Muscle of back (tissue), 3 donors: ENCODE measurements at regions not wholly inside any gene's neighbourhood (a gene's known extent, or its start where the extent isn't known, plus 50 kb on each side); places are given as distances from the start of the nearest gene placed in this dataset.

Experiments
- DNase-seq, 3 donors: peaks; one replicate each; pipeline versions ENCODE4 v3.0.0 to v3.0.0-alpha.2; 2013

DNA sequence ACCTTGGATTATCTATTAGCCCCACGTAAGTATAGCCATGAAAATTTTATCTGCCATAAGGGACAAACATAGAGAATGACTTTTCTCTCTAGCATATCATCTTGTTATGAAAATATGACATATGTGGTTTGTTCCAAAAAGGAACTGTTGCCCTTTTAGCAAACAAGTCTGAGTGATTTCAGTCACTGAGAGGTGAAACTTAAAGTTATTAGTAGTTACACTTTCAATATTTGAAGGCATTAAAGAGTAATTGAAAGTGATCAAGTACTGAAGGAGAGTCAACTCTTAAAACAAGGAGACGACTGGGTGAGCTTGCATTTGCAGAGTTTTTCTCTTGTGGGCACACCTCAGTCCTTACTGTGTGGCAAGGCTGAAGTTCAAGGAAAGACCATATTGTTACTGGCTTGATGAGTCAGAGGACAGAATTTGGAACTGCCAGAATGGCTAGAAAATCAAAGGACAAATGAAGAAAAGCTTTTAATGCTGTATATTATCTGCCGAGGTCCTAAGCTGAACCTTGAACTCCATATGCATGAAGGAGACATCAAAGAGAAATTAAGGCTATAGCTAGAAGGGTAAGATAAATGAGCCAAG is 205.1 kb upstream of the EMCN start:
- DNase-seq: no peak

DNA sequence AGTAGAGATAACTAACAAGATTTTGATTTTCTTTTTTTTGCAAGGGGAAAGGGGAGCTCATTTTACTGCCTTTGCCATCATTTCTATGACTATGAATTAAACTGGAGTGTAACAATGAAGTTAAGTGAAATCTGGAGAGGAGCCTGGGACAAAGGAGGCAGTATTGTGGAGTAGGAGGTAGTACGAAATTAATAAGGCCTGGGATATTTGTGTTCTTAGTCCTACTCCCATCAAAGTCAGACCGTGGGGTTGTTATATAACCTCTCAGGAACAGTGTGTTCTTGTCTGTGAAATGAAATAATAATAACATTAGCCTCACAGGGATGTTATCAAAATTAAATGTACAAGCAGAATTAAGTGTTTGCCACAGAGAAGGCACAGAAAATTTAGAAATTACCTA is 204.3 kb upstream of the EMCN start:
- DNase-seq: no peak

GRCh38 chr4:100721490-100721889 is 203.7 kb upstream of the EMCN start:
- DNase-seq: no peak

DNA sequence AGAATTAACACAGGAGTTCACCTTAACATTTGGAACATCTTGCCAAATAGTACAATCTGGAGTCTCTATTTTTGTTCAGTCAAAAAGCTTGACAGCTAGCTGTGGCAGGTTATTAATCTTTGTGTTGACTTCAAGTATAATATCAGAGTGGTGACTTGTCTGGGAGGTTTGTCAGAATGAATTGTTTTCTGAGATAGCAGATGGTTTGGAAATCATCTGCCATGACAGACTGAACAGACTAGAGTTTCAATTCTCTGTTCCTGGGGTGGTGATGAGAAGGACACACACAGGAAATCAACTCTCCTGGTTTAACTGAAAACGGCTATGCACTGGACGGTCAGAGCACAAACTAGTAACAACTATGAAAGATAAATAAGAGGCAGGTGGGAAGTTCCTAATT is 203.3 kb upstream of the EMCN start:
- DNase-seq: no peak

GRCh38 chr4:100716416-100716815 is 198.6 kb upstream of the EMCN start:
- no peak for DNase-seq

DNA sequence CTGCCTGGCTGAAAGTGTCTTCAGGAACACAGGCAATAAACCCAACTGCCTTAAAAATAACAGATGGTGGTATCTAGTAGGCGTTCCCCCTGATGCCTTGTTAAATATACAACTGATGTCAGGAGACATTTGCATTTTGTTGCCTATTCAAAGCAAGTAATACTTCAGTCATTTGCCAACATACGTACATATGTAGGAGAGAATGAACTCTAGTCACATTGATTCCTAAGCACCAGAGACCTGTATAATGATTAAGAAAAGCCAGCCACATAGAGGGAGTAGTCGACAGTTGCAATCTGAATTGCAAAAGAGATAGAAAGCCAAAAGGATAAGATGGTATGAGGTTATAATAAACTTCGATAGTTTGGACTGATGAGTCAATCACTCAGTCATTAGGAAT is 191.0 kb upstream of the EMCN start:
- DNase-seq: no peak

DNA sequence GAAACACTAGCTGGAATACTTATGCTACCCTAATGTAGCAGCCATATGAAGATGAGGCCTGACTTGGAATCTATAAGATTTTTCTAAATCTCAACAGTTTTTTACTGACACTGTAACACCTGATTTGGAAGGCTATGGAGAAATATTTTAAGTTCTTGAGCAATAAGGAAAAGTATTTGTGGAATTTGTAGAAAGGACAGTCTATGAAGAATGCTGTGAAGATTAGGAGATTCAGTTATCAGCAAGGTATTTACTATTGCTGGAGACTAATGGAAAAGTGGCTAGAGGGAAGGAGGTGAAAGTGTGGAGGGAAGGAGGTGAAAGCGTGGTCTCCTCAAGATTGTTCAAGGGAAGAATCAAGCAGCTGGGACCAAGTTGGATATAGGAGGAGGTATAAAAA is 190.0 kb upstream of the EMCN start:
- DNase-seq: no peak

- no peak for DNase-seq
Measured at GRCh38 chr4:100696531-100696930, 178.7 kb upstream of the EMCN start.

DNA sequence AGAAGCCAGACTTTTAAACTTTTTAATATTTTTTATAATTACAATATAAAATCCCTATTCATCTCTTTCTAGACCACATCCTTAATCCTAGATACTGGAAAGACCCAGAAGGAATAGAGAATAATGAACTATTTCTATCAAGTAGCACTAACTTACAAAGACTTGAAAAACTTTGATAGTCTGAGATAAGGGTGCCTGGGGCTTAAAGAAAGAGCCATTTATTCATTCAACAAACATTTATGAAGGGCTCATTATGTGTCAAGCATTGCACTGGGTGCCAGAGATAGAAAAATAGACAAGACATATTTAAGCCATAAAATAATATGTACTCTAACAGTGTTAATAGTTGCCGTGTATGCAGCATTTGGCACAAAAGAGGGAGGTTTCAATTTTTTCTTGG is 178.0 kb upstream of the EMCN start:
- no peak for DNase-seq

GRCh38 chr4:100695039-100695654 is 177.3 kb upstream of the EMCN start:
- DNase-seq: no peak

DNA sequence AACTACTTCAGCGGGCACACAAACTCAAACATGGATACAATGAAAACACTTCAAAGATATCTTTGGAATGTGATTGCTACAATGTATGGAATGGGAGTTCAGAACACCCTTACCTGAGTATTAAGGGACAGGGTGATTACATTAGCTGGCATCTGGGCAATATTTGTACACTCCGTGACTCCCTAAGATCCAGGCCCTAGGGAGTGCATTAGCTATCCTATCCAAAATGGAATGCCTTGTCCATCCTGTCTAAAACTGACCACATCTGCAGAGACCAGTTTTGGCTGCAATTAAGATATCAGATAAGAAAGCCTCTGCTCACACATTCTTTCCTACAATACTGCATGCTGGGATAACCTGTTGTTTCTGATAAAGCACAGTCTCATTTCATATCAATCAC is 176.6 kb upstream of the EMCN start:
- DNase-seq: no peak

DNA sequence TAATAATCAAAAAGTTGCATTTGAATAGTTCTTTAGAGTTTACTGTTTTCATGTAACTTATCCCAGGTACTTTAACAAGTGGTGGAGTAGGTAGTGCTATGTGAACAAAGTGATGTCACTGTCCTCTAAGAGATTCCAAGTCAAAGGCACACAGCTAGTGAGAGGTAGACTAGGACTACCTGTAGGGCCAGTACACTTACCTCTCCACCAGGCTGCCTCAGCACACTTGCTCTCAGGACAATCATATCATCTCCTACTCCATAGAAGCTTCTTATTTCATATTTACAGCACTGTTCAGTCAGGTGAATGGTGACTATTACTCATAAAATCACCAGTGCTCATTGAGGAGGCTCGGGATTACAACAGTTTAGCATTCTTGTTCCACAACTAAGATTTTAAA is 173.0 kb upstream of the EMCN start:
- DNase-seq: no peak

GRCh38 chr4:100688368-100688767 is 170.5 kb upstream of the EMCN start:
- DNase-seq: no peak

GRCh38 chr4:100682477-100683218 is 164.8 kb upstream of the EMCN start:
- no peak for DNase-seq

DNA sequence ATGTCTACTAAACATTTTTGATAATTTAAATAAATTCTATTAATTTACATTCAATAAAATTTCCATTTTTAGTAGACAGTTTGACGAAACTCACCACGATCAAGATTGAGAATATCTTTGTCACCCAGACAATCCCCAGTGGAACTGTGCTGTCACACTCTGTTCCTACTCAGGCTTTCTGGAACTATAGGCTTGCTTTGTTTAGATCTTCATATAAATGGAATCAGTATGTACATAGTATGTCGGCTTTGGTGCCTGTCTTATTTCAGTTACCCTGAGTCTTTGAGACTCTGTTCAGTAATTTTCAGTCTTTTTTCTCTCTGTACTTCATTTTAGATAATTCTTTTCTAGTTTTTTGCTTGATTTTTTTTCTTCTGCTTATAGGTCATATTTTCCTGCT is 163.5 kb upstream of the EMCN start:
- no peak for DNase-seq

DNA sequence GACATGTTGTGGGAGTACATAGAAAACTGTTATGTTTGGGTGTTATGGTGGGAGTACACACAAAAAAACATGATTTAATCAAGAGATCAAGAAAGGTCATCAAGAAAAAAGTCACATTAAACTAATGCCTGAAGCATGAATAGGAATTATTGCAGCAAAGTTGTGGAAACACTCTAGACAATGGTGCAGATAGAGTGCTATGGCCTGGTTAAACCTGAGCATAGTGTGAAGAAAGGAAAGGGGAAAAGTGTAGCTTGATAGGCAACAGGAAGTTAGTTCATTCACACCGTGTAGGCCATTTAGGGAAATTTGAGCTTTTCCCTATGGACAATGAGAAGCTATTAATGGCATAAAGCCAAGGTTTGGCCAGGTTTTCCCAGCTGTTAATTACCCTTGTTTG is 162.1 kb upstream of the EMCN start:
- no peak for DNase-seq

- DNase-seq: no peak
Measured at GRCh38 chr4:100674976-100675375, 157.2 kb upstream of the EMCN start.

- DNase-seq: no peak
Measured at GRCh38 chr4:100657187-100657586, 139.4 kb upstream of the EMCN start.

- DNase-seq: no peak
Measured at GRCh38 chr4:100651499-100652175, 133.8 kb upstream of the EMCN start.

- no peak for DNase-seq
Measured at GRCh38 chr4:100649417-100649816, 131.6 kb upstream of the EMCN start.

GRCh38 chr4:100644150-100644549 is 126.3 kb upstream of the EMCN start:
- no peak for DNase-seq

DNA sequence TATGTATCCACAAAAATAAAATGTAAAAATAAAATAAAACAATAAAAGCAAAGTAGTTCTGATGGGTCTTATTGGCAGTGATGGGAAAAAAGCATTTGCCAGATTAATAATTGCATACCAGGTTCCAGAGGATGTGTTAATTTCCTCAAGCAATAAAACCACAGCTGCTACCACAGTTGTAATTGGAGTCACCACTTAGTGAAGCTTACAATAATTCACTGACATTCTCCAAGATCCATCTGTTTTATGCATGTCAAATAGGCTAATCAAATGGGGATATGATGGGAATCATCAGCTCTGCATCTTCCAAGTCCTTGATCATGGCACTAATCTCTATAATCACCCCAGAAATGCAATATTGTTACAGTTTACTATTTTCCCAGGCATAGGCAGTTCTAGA is 123.5 kb upstream of the EMCN start:
- peak in 2 of 3 donors; percentile 6 to 29 for DNase-seq

DNA sequence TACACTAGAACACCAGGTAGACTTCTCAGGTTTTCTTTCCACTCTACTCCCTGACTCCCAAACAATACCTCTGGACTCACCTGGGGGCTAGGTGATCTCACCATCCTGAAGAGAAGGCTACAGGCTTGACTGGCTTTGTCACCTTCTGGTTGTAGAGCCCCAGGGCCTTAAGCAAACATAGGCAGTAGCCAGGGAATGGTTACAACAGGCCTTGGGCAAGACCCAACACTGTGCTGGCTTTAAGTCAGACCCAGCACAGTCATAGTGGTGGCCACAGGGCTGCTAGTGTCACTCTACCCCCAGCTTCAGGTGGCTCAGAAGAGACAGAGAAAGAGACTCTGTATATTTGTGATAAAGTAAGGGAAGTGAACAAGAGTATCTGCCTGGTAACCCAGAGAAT is 118.1 kb upstream of the EMCN start:
- DNase-seq: no peak
